Keratinocyte (primary cell): ENCODE measurements at regions not wholly inside any gene's neighbourhood (a gene's known extent, or its start where the extent isn't known, plus 50 kb on each side); places are given as distances from the start of the nearest gene placed in this dataset.

Experiments
- DNase-seq: peaks from one replicate; pipeline ENCODE4 v3.0.0-alpha.2; 2011; ENCODE audit warnings: low read depth, missing footprints, low spot score
- FAIRE-seq: peaks from 2 replicates; lab custom pipeline; 2011; peaks lifted over from hg19 to GRCh38; lab: Jason Lieb, UNC
- H2AFZ ChIP-seq: 2 replicates; pipeline ENCODE4 v1.6.0; 2012; ENCODE audit warnings: low read length, control low read depth, inconsistent platforms; ENCODE audit not compliant: control insufficient read depth
- H3K27ac ChIP-seq: 2 replicates; pipeline ENCODE4 v1.5.1; 2011; ENCODE audit warnings: low read length; ENCODE audit not compliant: control insufficient read depth, insufficient read depth
- H3K27me3 ChIP-seq: 3 replicates; pipeline ENCODE4 v1.6.0; 2011; ENCODE audit warnings: low read length; ENCODE audit not compliant: control insufficient read depth, insufficient read depth; ENCODE audit errors: extremely low read depth
- H3K36me3 ChIP-seq, 2 experiments: 2 replicates in 1 of 2; 3 replicates in 1 of 2; pipeline ENCODE4 v1.5.1; 2011; ENCODE audit warnings: low read length in 2 of 2, mild to moderate bottlenecking in 1 of 2; ENCODE audit not compliant: control insufficient read depth in 2 of 2, insufficient read depth in 2 of 2; ENCODE audit errors: extremely low read depth in 1 of 2
- H3K4me1 ChIP-seq: 3 replicates; pipeline ENCODE4 v1.5.1; 2011; ENCODE audit warnings: low read length; ENCODE audit not compliant: control insufficient read depth, insufficient read depth; ENCODE audit errors: extremely low read depth
- H3K4me2 ChIP-seq: 3 replicates; pipeline ENCODE4 v1.6.0; 2011; ENCODE audit warnings: low read depth, low read length; ENCODE audit not compliant: control insufficient read depth, insufficient read depth; ENCODE audit errors: extremely low read depth
- H3K4me3 ChIP-seq, 3 experiments: fragments of 200-600 bp in 1 of 3; sonication (generic) in 1 of 3; 2 replicates in 2 of 3; 3 replicates in 1 of 3; pipeline ENCODE4 v1.5.1; 2011 to 2016; ENCODE audit warnings: low read length in 3 of 3, mild to moderate bottlenecking in 3 of 3, control low read depth in 2 of 3, inconsistent platforms in 1 of 3, low read depth in 1 of 3, mixed read lengths in 1 of 3, mixed run types in 1 of 3, moderate library complexity in 1 of 3; ENCODE audit not compliant: control insufficient read depth in 2 of 3, insufficient read depth in 2 of 3; ENCODE audit errors: extremely low read depth in 1 of 3
- H3K79me2 ChIP-seq: 2 replicates; pipeline ENCODE4 v1.6.0; 2012; ENCODE audit warnings: low read length; ENCODE audit not compliant: control insufficient read depth, insufficient read depth
- H3K9ac ChIP-seq: 3 replicates; pipeline ENCODE4 v1.6.0; 2011; ENCODE audit warnings: low read length; ENCODE audit not compliant: control insufficient read depth, insufficient read depth; ENCODE audit errors: extremely low read depth
- H3K9me1 ChIP-seq: 3 replicates; pipeline ENCODE4 v1.6.0; 2011; ENCODE audit warnings: low read length; ENCODE audit not compliant: control insufficient read depth, insufficient read depth; ENCODE audit errors: extremely low read depth
- H3K9me3 ChIP-seq: 2 replicates; pipeline ENCODE4 v1.5.1; 2012; ENCODE audit warnings: low read depth, low read length; ENCODE audit not compliant: control insufficient read depth
- H4K20me1 ChIP-seq: 3 replicates; pipeline ENCODE4 v1.6.0; 2011; ENCODE audit warnings: low read length; ENCODE audit not compliant: control insufficient read depth, insufficient read depth; ENCODE audit errors: extremely low read depth
- EZH2 ChIP-seq: IDR thresholded peaks from one replicate; pipeline ENCODE4 v1.6.1; 2012; ENCODE audit warnings: inconsistent platforms, mild to moderate bottlenecking, low read length, moderate library complexity
- dilution Hi-C: fragments of 300-500 bp; cut with MboI; formaldehyde crosslinking; loops from one replicate; pipeline ENCODE4 v1.7.0; 2020; ENCODE audit warnings: low sequenced_read_pairs; ENCODE audit not compliant: extremely low pct_ligation_motif_present
- TF ChIP-seq, protein P1 (sequence below), 3 experiments: IDR thresholded peaks in 1 of 3; conservative IDR thresholded peaks in 1 of 3; optimal IDR thresholded peaks in 1 of 3; 2 replicates in 2 of 3; 3 replicates in 1 of 3; pipeline versions ENCODE3 to v1.5.1; 2011; ENCODE audit warnings: low read length in 3 of 3, mild to moderate bottlenecking in 3 of 3, moderate library complexity in 2 of 3, control low read depth in 1 of 3, inconsistent platforms in 1 of 3; ENCODE audit not compliant: insufficient read depth in 2 of 3; ENCODE audit errors: extremely low read depth in 1 of 3

DNA sequence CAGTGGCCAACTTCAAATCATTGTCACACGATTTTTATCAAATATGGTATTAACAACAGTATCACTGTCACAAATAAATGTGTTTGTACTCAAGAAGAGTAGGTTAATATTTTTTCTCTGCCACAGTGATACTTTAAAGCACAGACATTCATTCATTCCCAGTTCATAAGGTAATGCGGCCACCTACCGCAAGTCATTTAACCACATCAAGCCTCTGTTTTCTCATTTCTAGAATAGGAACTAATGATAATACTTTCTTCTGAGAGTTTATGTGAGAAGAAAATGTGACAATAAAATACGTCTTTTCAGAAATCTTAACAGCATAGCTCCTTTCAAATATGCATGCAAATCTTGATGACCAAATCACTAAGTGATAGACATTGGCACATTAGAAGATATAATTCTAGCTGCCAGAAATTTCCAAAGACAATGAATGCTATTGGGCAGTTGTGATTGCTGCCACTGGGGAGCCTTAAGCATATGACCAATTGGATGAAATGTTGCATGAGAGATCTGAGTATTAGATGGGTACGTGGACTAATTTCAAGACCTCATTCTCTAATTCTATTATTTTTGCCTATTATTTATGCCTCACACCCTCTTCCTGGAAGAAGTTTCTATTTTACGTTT, 430.9 kb downstream of the PID1 start:
- Histone ChIP-seq H3K9me1 (no peaks in the 10 kb centered on the region), H3K9me3 (no peaks in the 10 kb centered on the region), H3K4me2 (no peak overlapping the region), H3K27me3 (no peaks in the 10 kb centered on the region), H3K79me2 (no peaks in the 10 kb centered on the region), H3K27ac (no peak overlapping the region), H3K4me1 (no peaks in the 10 kb centered on the region), H2AFZ (no peak overlapping the region), H3K4me3 (no peak overlapping the region), H3K36me3 (no peaks in the 10 kb centered on the region), H3K9ac (no peak overlapping the region), H4K20me1 (no peaks in the 10 kb centered on the region)
- no peak for DNase-seq
- no peak for TF ChIP-seq EZH2
- TF ChIP-seq, protein P1, sequence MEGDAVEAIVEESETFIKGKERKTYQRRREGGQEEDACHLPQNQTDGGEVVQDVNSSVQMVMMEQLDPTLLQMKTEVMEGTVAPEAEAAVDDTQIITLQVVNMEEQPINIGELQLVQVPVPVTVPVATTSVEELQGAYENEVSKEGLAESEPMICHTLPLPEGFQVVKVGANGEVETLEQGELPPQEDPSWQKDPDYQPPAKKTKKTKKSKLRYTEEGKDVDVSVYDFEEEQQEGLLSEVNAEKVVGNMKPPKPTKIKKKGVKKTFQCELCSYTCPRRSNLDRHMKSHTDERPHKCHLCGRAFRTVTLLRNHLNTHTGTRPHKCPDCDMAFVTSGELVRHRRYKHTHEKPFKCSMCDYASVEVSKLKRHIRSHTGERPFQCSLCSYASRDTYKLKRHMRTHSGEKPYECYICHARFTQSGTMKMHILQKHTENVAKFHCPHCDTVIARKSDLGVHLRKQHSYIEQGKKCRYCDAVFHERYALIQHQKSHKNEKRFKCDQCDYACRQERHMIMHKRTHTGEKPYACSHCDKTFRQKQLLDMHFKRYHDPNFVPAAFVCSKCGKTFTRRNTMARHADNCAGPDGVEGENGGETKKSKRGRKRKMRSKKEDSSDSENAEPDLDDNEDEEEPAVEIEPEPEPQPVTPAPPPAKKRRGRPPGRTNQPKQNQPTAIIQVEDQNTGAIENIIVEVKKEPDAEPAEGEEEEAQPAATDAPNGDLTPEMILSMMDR (optimal IDR thresholded peaks at IDR 0.05 in 1 of 3, IDR thresholded peaks at IDR 0.05 in 1 of 3, conservative IDR thresholded peaks at IDR 0.05 in 1 of 3; ENCODE audit: extremely low read depth in 1 of 3, insufficient read depth in 2 of 3, low read length in 3 of 3) = no peak
- dilution Hi-C loops = no loop called here
- FAIRE-seq = no peak

DNA sequence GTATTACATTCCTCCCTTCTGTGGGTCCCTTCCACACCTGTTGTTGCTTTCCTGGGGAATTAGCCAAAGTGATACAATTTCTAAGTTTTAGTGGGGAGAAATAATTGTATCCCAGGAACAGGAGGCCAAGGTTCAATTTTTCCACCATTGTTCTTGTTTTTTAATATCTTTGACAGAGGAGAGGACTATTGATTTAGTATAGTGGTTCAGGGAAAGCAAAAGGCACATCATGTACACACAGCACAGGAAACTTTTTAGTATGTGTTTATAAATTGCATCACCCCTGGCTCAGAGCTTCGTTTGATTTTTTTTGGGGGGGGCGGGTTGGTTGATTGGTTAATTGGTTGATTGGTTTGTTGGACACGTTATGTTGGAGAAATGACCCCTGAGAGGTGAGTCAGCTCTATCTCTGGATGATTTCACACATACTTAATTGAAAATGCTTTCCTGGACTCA, 431.6 kb downstream of the PID1 start:
- H3K9ac ChIP-seq = no peak overlapping the region
- H3K4me1 ChIP-seq = no peaks in the 10 kb centered on the region
- dilution Hi-C loops = no loop called here

More for the DNA sequence above, 431.6 kb downstream of the PID1 start:
- Histone ChIP-seq H3K27me3 (no peaks in the 10 kb centered on the region), H3K79me2 (no peaks in the 10 kb centered on the region), H3K36me3 (no peaks in the 10 kb centered on the region), H3K9me1 (no peaks in the 10 kb centered on the region), H3K4me2 (no peak overlapping the region), H3K9me3 (no peaks in the 10 kb centered on the region), H2AFZ (no peak overlapping the region), H4K20me1 (no peaks in the 10 kb centered on the region), H3K27ac (no peak overlapping the region), H3K4me3 (no peak overlapping the region)
- TF ChIP-seq, protein P1 (optimal IDR thresholded peaks at IDR 0.05 in 1 of 3, IDR thresholded peaks at IDR 0.05 in 1 of 3, conservative IDR thresholded peaks at IDR 0.05 in 1 of 3; ENCODE audit: extremely low read depth in 1 of 3, insufficient read depth in 2 of 3, low read length in 3 of 3) = no peak
- no peak for TF ChIP-seq EZH2
- DNase-seq = no peak
- no peak for FAIRE-seq
